Stimulated activated CD4-positive, alpha-beta T cell treated with anti-CD3 and anti-CD28 coated beads, TNF-alpha, amount 100 ng/mL, for 4 hours (primary cell): ENCODE measurements at regions not wholly inside any gene's neighbourhood (a gene's known extent, or its start where the extent isn't known, plus 50 kb on each side); places are given as distances from the start of the nearest gene placed in this dataset.
A peak's percentile ranks its signal among the peaks of the same experiment; 100 is the strongest.
"Not testable (repeated sequence)": the region's sequence is repeated elsewhere in the genome, so short reads cannot be mapped to it uniquely, and the experiment has no call there.

Experiments
- DNase-seq, 3 experiments: peaks; one replicate each; pipeline ENCODE4 v3.0.0-alpha.2; 2020; ENCODE audit warnings: low read depth in 3 of 3

DNA sequence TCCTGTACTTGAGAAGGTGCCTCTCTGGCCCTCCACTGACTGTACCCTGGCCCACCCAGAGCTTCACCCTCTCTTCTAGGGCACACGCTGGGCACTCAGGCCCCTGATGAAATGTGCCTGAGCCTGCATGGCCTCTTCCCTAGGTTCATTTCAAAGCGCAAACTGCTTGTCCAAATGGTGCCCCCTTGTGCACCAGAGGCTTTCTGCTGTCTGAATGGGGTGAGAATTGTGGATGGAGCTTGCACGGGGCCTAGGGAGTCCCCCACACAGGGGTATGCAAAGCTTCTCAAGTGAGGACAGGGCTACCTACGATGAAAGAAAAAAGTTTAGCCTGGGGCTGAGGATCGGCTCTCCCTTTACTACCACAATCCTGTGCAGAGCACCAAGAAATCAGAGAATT lies 116.9 kb upstream of the ZNF337 start:
- not testable (repeated sequence) for DNase-seq

DNA sequence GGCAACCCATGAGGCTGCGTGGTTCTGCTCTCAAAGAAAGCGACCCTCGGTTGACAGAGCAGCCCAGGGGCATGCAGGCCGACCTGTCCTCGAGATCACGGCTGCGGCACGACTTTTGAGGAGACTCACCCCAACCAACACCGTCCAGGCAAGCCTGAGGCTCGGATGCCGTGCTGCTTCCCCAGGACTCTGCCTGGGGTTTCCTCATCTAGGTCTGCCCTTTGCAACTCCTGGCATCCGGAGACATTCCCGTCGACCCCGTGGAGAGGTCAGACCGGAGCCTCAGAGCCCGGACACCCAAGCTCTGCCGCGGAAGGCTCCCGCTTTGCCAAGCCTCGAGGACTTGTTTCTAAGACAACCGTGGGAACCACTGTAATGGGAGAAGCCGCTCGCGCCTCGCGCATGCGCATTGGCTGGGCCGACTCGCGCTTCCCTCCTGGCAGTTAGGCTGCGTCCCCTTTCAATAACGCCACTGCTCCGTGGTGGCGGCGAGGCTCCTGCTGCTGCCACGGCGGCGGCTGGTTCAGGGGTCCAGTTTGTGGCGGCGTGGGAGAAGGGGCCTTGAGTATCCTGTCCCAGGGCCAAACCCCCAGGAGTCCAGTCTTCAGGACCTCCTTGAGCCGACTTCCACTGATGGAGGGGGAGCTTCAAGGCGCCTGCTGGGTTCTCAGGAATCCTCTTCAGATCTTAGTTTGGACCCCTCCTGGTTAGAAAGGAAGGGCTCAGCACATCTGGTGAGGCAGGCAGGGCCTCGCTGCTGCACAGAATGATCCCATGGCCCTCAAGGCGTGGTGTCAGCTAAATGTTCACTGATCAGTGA lies 101.7 kb upstream of the ZNF337 start:
- DNase-seq: not testable (repeated sequence)

DNA sequence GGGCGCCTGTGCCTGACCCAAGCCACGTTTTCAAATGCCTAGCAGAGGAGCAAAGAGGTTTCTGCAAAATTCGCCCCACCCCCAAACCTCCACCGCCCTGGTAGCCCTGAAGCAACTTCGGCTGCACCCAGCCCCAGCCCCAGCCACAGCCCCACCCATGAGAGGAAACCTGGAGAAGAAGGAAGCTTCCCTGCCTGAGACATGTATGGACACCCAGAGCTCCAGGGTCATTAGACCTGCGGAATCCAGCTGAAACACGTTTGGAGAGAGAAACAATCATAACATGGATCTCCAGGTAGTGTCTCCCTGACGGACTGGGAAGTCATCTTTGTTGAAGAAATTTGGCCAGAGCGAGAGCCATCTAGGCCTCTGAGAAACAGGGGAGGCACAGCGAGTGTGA lies 100.4 kb upstream of the ZNF337 start:
- not testable (repeated sequence) for DNase-seq

DNA sequence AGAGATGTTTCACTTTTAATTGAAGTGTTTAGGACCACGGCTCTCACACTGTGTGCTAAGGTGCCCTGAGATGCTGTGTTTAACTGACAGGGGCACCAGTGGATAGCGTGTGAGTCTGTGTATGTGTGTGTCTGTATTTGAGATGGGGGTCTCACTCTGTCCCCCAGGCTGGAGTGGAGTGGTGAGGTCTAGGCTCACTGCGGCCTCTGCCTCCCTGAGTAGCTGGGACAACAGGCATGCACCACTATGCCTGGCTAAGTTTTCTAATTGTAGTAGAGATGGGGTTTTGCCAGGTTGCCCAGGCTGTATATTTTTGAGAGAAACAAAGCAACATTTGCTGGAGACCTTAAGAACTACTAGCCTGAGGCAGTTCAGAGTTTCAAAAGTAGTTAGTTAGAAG lies 80.6 kb upstream of the ZNF337 start:
- not testable (repeated sequence) for DNase-seq

DNA sequence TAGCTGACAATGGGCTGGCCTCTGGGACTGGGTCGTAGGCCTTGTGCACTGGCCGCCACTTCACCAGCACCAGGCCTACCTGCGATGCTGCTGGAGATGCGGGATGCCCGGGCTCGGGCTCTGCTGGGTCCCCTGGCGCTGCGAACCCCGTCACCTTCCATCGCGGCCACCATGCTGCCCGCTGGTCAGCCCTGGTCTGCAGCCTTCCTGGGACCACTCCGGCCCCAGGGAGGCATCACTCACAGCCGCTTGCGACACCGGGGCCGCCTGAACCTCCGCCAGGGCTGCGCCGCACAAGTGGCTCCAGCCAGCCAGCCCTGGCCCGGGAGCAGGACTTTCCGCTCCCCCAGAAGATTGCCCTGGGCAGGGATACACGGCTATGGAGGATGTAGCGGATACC lies 78.1 kb upstream of the ZNF337 start:
- not testable (repeated sequence) for DNase-seq

DNA sequence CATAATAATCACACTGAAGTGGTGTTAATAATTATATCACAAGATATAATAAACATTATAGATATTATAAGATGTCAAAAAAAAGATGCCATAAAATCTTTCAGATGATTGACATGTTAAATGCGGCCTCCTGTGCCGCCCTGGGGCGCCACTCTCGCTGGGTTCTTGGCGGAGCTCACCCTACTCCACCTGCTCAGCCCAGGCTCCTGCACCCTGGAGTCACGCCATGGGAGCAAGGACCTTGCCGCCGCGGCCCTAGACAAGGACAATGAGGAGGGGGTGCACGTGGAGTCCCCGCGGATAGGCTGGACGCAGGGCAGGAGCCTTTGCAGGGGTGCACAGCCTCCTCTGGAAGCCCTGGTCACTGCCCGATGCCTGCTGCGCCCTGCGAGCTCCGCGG lies 77.5 kb upstream of the ZNF337 start:
- DNase-seq: not testable (repeated sequence)

DNA sequence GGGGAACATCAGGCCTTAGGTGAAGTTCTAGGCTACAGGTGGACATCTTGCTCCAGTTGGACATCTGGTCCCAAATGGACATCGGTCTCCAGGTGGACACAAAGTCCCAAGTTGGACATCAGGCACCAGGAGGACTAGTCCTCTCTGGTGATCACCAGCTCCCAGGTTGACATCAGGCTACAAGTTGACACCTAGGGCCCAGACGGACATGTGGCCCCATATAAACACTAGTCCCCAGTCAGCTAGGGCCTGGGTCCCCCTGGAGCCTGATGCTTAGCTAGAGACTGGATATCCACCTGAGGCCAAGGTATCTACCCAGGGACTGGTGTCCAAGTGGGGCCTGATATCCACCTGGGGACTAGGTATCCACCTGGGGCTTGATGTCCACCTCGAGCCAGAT lies 75.8 kb upstream of the ZNF337 start:
- not testable (repeated sequence) for DNase-seq

DNA sequence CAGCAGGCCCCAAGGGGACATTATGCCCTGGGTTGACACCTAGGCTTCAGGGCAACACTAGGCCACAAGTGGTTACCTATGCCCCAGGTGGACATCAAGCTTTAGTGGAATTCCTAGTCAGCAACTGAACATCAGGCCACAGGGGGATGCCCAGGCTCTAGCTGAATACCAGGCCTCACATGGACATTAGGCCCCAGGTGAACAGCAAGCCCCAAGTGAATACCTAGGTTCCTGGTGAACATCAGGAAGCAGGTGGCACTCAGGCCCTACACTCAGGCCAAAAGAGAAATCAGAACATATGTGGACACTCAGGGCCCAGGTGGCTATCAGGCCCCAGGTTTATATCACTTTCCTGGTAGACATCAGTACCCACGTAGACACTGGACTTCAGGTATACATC lies 75.2 kb upstream of the ZNF337 start:
- DNase-seq: not testable (repeated sequence)

DNA sequence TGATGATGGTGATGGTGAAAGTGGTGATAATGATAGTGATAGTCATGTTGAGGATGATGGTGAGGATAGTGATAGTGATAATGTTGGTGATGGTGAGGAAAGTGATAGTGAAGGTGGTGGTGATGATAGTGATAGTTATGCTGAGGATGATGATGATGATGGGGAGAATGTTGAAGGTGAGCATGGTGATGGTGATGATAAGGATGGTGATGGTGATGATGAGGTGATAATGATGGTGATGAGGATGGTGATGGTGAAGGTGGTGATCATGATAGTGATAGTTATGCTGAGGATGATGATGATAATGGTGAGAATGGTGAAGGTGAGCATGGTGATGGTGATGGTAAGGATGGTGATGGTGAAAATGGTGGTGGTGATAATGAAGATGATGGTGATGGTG lies 64.9 kb upstream of the ZNF337 start:
- DNase-seq: no peak

DNA sequence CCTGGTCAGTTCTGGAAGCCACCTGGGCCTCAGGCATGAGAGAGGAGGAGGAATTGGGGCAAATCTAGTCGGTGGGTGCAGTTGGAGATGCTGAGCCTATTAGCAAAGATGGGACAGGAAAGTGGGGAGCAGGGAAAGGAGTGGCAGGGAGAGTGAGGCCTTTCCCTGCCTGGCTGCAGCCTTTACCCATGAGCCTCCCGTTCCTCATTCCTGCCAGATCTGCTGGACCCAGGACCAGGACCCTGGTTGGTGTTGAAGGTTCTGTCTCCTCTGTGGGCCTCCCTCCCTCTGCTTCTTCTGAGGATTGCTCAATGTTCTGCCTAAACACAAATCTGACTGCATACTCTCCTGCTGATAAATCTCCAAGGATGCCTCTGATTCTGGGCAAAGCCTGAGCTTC lies 64.4 kb upstream of the ZNF337 start:
- not testable (repeated sequence) for DNase-seq

DNA sequence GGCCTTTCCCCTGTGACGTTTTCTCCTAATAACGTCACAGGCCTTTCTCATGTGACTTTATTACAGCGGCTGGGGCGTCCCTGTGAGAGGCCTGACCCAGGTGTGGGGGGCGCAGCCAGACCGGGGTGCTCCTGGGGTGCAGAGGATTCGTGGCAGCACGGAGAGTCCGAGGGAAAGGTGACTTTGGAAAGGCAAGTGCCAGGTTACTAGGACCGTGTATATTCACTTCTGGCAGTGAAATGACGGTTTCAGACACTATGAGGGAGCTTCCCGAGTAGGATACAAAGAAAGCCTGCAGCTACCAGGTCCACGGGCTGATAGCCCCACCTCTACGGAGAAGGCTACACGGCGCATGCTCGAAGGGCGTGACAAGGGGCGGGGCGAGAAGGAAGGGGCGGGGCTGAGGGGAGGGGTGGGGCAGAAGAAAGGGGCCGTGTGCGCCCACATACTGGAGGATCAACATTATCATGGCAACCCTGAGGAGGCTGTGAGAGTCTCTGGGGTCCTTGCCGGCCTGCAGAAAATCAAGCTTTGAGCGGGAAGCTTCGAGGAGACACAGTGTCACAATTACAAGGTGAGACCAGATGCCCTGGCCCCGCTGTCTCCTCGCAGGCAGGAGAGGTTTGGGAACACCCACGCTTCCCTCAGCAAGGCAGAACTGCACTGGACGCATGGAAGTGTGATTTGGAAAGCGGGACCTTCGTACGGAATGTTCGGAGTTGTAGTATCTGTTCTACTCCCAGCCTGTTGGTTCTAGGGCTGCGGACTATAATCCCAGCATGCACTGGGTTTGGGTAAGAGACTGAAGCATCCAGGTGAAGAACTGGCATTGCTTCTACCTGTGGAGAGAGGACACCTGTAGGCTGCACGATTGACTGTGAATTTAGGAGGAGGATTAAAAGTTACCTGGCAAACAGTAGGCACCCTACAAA lies 54.4 kb upstream of the ZNF337 start:
- peak; percentile 27 to 38 (median 35) for DNase-seq

DNA sequence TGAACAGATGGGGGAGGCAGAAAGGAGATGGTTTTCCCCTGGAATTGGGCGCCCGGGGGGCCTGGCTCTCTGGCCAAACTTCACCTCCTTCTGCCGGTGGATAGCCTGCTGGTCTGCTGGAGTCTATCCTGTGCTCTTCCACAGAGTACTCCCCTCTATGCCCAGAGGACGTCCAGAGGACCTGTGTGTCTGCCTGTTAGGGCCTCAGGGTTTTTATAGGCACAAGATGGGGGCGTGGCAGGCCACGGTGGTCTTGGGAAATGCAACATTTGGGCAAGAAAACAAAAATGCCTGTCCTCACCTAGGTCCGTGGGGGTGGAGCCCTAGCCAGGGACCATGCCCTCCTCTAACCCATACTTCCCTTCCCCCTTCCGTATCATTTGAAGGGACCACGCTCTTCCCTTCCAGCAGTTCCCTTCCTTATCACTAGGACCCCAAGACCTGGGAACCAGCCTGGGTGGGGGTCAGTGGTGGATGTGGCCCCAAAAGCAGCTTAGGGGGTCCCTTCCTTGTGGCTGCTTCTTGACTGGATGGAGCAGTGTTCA lies 53.6 kb upstream of the ZNF337 start:
- DNase-seq: no peak

DNA sequence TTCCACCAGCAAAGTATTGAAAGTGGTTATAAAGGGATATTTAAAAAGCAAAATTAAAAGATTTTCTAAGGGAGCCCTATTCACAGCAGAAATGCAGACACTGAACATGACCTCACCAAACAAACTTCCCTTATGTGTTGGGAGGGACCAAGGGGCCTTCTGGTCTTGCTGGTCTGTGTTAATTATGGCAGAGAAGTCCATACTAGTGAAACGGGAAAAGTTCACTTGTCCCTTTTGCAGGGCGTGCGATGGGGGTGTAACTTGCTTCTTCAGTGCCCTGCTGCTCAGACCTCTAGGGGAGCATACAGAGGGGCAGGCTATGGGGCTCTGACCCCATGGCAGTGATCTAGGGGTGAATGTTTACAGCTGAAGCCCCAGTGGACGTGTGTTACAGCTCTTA lies 53.0 kb upstream of the ZNF337 start:
- no peak for DNase-seq
